D721Med (cell line): ENCODE measurements at regions not wholly inside any gene's neighbourhood (a gene's known extent, or its start where the extent isn't known, plus 50 kb on each side); places are given as distances from the start of the nearest gene placed in this dataset.

ENCODE experiments used
- DNase-seq: peaks from one replicate; pipeline ENCODE4 v3.0.0; 2011; ENCODE audit warnings: low spot score; ENCODE audit not compliant: insufficient read length
- FAIRE-seq: peaks from 2 replicates; lab custom pipeline; 2011; peaks lifted over from hg19 to GRCh38; lab: Jason Lieb, UNC
- TF ChIP-seq, protein P1 (sequence below): IDR thresholded peaks from 2 replicates; pipeline ENCODE4 v1.5.1; 2012; ENCODE audit warnings: mild to moderate bottlenecking, control low read depth; ENCODE audit not compliant: insufficient read depth; ENCODE audit errors: missing control alignments

DNA sequence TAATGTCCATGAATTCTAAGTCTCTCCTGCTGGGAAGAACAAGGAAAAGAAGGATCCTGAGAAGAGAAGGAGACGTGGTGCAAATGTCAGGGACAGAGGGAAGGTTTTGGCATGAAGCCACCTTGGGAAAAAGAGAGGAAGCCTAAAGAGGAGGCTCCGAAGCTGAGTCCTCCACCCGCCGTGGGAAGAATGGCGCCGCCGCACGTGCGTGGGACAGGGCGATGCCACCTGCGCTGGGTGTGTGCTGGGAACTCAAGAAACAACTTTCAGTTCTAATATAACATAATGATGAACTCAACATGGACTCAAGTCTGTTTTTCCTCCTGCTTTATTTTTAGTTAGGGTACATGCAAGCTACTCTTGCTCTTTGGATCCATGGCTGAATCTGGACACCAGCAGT lies 362.3 kb upstream of the RUNX1 start:
- FAIRE-seq: no peak

DNA sequence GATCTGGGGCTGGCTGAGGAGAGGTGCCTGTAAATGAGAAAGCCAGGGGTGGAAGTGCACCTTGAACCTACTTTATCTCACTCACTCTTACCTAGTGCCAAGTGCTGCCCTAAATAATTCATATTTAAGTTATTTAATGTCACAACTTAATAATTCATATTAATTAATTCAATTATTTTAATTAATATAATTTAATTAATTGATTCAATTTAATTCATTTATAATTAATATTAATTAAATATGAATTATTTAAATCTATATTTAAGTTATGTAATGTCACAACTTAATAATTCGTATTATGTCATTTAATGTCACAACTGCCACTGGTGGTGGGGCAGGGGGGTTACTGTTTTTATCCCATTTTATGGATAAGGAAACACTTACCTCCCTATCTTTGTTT lies 361.6 kb upstream of the RUNX1 start:
- no peak for FAIRE-seq

More for the DNA sequence above, 362.3 kb upstream of the RUNX1 start:
- no peak for DNase-seq
- TF ChIP-seq, protein P1, sequence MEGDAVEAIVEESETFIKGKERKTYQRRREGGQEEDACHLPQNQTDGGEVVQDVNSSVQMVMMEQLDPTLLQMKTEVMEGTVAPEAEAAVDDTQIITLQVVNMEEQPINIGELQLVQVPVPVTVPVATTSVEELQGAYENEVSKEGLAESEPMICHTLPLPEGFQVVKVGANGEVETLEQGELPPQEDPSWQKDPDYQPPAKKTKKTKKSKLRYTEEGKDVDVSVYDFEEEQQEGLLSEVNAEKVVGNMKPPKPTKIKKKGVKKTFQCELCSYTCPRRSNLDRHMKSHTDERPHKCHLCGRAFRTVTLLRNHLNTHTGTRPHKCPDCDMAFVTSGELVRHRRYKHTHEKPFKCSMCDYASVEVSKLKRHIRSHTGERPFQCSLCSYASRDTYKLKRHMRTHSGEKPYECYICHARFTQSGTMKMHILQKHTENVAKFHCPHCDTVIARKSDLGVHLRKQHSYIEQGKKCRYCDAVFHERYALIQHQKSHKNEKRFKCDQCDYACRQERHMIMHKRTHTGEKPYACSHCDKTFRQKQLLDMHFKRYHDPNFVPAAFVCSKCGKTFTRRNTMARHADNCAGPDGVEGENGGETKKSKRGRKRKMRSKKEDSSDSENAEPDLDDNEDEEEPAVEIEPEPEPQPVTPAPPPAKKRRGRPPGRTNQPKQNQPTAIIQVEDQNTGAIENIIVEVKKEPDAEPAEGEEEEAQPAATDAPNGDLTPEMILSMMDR: no peak

GRCh38 chr21:35410123-35410522 lies 361.0 kb upstream of the RUNX1 start:
- TF ChIP-seq, protein P1: no peak
- DNase-seq (no peak), FAIRE-seq (no peak)

More for the DNA sequence above, 361.6 kb upstream of the RUNX1 start:
- TF ChIP-seq, protein P1: no peak
- no peak for DNase-seq

DNA sequence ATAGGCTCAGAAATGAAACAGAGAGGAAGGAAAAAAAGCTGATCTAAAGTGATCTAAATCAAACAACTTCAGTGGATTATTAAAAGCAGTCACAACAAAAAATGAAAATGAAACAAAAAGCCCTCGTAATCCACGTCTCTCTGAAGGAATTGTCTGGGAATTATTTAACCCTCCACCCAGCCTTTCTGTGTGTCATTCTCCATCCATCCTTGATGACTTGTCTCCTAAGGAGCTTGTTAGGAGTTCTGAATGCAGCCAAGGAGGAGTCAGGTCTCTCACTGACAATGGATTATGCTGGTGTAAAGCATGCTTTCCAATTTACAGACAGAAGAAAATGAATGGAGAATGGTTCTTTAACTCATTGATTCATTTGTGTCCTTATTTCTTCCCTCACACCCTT lies 359.3 kb upstream of the RUNX1 start:
- TF ChIP-seq, protein P1: no peak
- DNase-seq: no peak
- no peak for FAIRE-seq

- DNase-seq: no peak
- FAIRE-seq: no peak
- TF ChIP-seq, protein P1: no peak
Observed at GRCh38 chr21:35406635-35407034, 357.5 kb upstream of the RUNX1 start.

DNA sequence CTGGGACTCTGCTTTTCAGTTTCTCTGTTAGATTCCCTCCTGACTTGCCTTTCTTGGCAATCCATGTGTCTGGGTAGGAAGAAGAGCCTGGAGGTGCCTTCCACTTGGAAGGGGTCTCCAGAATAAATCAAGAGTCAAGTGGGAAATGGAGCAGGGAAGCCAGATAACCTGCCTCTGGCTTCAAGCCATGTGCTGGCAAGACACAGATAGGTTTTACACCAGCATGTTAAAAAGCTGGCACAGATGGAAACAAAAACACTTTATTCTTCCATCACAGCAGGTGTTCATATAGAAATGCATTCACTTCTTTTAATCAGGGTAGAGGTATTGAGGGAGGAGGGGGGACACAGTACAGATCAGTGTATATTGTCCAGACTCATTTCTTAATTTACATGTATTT lies 356.9 kb upstream of the RUNX1 start:
- TF ChIP-seq, protein P1: no peak
- DNase-seq (no peak), FAIRE-seq (no peak)

- TF ChIP-seq, protein P1: no peak
- FAIRE-seq (no peak), DNase-seq (no peak)
Observed at GRCh38 chr21:35404247-35404646, 355.1 kb upstream of the RUNX1 start.
